LHCN-M2 (cell line): ENCODE measurements at regions not wholly inside any gene's neighbourhood (a gene's known extent, or its start where the extent isn't known, plus 50 kb on each side); places are given as distances from the start of the nearest gene placed in this dataset.
"Not testable (repeated sequence)": the region's sequence is repeated elsewhere in the genome, so short reads cannot be mapped to it uniquely, and the experiment has no call there.

Experiments
- DNase-seq: peaks from one replicate; pipeline ENCODE4 v3.0.0-alpha.2; 2012; ENCODE audit warnings: low read depth

DNA sequence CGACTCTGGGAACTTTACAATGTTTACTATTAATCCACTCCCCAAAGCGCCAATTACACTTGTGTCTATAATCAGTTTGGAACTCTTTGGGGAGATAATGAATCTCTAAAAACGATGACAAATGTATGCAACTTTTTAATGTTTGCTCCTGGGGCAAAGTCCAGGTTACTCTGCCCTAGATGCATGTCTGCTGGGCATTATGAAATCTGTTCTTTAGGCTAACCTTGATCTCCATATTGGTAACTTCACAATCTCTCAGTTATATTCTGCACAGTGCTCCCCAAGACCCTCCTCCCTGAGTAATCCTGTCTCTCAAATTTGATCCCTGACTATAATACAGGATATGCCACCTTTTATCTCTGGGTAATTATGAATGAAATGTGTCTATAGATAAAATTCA, 152.2 kb upstream of the TRPM3 start:
- no peak for DNase-seq

- no peak for DNase-seq
Observed at GRCh38 chr9:71271602-71272001, 150.2 kb upstream of the TRPM3 start.

- DNase-seq, result peak; percentile 5
Observed at GRCh38 chr9:71270554-71270953, 149.1 kb upstream of the TRPM3 start.

GRCh38 chr9:71269859-71270258, 148.4 kb upstream of the TRPM3 start:
- DNase-seq, result no peak

- no peak for DNase-seq
Observed at GRCh38 chr9:71268871-71269635, 147.6 kb upstream of the TRPM3 start.

- DNase-seq, result no peak
Observed at GRCh38 chr9:71263451-71263850, 142.0 kb upstream of the TRPM3 start.

DNA sequence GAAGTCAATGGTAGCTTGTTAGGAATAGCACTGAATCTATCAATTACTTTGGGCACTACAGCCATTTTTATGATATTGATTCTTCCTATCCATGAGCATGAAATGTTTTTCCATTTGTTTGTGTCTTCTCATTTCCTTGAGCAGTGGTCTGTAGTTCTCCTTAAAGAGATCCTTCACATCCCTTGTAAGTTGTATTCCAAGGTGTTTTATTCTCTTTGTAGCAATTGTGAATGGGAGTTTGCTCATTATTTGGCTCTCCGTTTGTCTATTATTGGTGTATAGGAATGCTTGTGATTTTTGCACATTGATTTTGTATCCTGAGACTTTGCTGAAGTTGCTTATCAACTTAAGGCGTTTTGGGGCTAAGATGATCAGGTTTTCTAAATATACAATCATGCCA, 139.0 kb upstream of the TRPM3 start:
- not testable (repeated sequence) for DNase-seq

DNA sequence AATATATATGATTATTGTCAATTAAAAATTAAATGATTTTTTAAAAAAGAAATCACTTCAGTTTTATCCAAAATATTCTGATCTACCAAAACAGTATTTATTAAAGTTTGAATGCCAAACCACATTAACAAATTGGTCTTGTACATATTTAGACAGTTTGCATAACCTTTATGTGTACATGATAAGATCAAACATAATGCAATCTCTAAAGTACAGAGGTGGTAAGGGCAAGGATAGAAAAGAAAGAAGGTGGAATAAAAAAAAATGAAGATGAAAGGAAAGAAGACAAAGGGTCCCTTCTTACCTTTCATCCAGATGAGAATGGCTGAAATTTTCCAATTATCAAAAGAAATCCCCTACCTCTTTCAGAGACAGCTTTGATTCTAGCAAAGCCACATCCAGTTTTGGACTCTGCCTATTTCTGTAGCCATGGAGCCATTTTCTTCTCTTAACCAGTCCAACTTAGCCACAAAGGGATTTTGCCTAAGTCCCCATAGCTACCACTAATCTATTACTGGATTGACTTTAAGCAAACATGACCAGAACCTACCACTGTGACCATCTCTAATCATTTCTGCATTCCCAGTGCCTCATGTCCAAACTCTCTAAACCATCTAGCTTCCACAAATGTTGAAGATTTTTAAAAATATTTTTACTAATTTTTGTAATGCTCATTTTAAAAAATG, 133.3 kb upstream of the TRPM3 start:
- no peak for DNase-seq

- peak; percentile 18 for DNase-seq
Observed at GRCh38 chr9:71253011-71253410, 131.6 kb upstream of the TRPM3 start.

- DNase-seq, result no peak
Observed at GRCh38 chr9:71250581-71250980, 129.2 kb upstream of the TRPM3 start.

GRCh38 chr9:71249729-71250317, 128.4 kb upstream of the TRPM3 start:
- peak; percentile 68 for DNase-seq

DNA sequence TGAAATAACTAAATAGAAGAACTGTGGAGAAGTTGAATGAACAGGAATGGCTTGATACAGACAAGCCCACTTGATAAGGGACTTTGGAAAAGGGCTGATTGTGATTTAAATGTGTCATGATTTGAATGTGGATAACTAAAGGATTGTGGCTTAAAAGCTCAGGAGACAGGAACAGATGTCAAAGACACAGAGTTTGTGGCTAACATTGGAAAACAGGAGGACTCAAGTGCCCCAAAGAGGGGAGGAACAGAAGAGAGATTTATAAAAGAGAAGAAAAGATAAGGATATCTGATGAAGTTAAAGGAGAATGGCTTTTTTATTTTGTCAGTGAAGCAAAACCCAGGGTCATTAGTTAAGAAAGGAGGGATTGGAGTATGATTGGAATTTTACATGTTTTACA, 124.2 kb upstream of the TRPM3 start:
- DNase-seq, result no peak

DNA sequence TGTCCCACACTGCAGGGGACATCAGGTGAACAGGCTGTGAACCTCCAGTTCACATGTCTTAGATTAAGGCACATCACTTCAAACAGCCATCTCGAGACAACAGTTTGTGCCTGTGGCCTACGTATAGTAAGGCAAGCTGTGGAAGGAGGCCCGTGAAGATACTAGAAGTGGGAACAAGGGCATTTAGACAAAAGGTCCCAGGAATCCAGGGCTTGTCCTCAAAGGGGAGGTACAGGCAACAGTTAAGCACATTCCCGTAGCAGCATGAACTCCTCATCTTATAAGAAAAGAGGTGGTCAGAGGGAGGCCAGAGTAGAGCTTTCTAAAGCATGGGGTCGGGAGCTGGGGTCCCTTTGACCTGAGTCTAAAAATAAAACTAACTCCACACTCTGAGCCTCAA, 122.5 kb upstream of the TRPM3 start:
- no peak for DNase-seq

DNA sequence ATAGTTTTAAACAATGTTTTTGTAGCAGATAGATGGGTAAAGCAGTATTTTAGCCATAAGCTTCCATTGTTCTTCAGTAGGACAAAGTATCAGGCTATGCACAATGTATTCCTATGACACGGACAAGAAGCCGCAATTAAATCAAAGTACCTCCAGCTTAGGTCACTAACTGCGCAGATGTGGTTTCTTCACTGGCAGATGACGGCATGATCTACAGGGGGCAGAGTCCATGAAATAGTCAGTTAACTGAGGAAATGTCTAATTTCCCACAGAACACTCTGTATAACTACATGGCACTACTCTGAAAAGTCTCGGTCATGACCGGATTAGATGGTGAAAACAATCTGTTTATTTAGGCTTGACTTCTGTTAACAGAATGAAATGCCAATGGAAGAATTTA, 120.7 kb upstream of the TRPM3 start:
- DNase-seq, result no peak

- DNase-seq, result no peak
Observed at GRCh38 chr9:71237051-71237450, 115.6 kb upstream of the TRPM3 start.

GRCh38 chr9:71233646-71234045, 112.2 kb upstream of the TRPM3 start:
- no peak for DNase-seq

- no peak for DNase-seq
Observed at GRCh38 chr9:71223953-71224538, 102.6 kb upstream of the TRPM3 start.

GRCh38 chr9:71218774-71219173, 97.4 kb upstream of the TRPM3 start:
- no peak for DNase-seq

DNA sequence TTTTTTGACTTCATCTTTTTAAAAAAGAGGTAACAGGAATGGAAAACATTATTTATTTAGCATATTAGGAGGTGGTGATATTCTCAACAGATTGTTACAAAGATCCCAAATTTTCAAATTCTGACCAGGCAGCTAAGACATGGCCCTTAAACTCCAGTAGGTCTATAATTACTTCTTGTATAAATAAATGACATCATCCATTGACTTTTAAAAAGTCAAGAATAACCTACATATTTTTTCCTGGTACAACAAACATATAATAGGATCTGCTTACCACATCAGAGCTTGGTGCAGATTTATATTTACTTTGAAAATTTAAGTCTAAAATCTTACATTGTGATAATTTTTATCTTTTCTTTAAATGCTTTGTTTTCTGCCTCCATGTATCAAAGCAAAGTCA, 92.2 kb upstream of the TRPM3 start:
- DNase-seq, result no peak

- no peak for DNase-seq
Observed at GRCh38 chr9:71210326-71210725, 88.9 kb upstream of the TRPM3 start.

GRCh38 chr9:71209890-71210289, 88.5 kb upstream of the TRPM3 start:
- DNase-seq, result no peak

GRCh38 chr9:71202931-71203330, 81.5 kb upstream of the TRPM3 start:
- DNase-seq, result no peak

DNA sequence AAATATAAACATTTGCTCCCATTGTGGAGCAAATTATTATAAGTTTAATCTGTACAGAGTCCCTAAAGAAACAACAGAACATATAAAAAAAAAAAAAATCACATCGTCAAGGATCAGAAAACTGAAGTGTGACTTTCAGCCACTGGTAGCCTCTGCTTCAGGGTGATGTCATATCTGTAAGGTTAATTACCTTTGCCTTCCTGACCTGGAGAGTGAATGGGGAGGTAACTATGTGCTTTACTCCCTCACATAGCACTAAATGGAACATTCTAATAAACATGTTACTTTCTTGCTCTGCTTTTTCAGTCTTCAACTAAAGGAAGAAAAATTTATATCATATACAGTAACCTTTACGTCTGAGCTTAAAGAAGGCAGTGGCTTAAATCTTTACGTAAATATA, 70.3 kb upstream of the TRPM3 start:
- DNase-seq, result no peak
